Tibial nerve (tissue), 4 donors: ENCODE measurements at regions not wholly inside any gene's neighbourhood (a gene's known extent, or its start where the extent isn't known, plus 50 kb on each side); places are given as distances from the start of the nearest gene placed in this dataset.
A peak's percentile ranks its signal among the peaks of the same experiment; 100 is the strongest.

Source experiments
- DNase-seq, 2 donors: peaks; one replicate each; pipeline ENCODE4 v3.0.0-alpha.2; 2019; ENCODE audit warnings: low spot score in 2 of 2
- H3K27ac ChIP-seq, 4 donors: fragments of 200-600 bp; sonication (generic) in 3 of 4; one replicate each; pipeline ENCODE4 v1.5.1; 2017 to 2019; ENCODE audit warnings: mild to moderate bottlenecking in 1 of 4
- H3K27me3 ChIP-seq, 2 donors: fragments of 200-600 bp; sonication (generic) in 1 of 2; one replicate each; pipeline versions ENCODE4 v1.5.1 to v1.6.0; 2017 to 2019
- H3K36me3 ChIP-seq, 3 donors: fragments of 200-600 bp; sonication (generic); one replicate each; pipeline ENCODE4 v1.5.1; 2018 to 2019
- H3K4me1 ChIP-seq, 4 donors: fragments of 200-600 bp; sonication (generic) in 3 of 4; one replicate each; pipeline ENCODE4 v1.5.1; 2017 to 2019
- H3K4me3 ChIP-seq, 4 donors: fragments of 200-600 bp; sonication (generic) in 3 of 4; one replicate each; pipeline ENCODE4 v1.5.1; 2017 to 2019; ENCODE audit warnings: mild to moderate bottlenecking in 1 of 4, moderate library complexity in 1 of 4
- H3K9me3 ChIP-seq, 4 donors: fragments of 200-600 bp; sonication (generic) in 3 of 4; one replicate each; pipeline ENCODE4 v1.5.1; 2017 to 2019
- CTCF ChIP-seq, 5 experiments: fragments of 200-600 bp in 3 of 5; fragments of 450-650 bp in 2 of 5; sonication (generic) in 3 of 5; IDR thresholded peaks; one replicate each; pipeline ENCODE4 v1.5.1; 2016 to 2019; ENCODE audit warnings: antibody characterized with exemption in 5 of 5, mild to moderate bottlenecking in 3 of 5, moderate library complexity in 2 of 5
- EP300 ChIP-seq, 2 donors: sonication (generic); formaldehyde crosslinking; IDR thresholded peaks; one replicate each; pipeline ENCODE4 v1.6.1; 2017; ENCODE audit warnings: antibody characterized with exemption in 2 of 2, mild to moderate bottlenecking in 1 of 2
- POLR2A ChIP-seq, 2 donors: fragments of 450-650 bp; IDR thresholded peaks; one replicate each; pipeline ENCODE4 v1.6.1; 2017; ENCODE audit warnings: antibody characterized with exemption in 2 of 2, mild to moderate bottlenecking in 2 of 2, moderate library complexity in 2 of 2
- WGBS, 2 donors: methylation state at CpG; one replicate each; pipeline ENCODE4 v1.1.5; 2018; 5-methylcytosine and 5-hydroxymethylcytosine counted together

GRCh38 chr14:94914191-94914590 is 144.3 kb upstream of the GSC start:
- WGBS, 2 donors = 75 to 83% methylated on average over 3 of the region's 3 CpGs
- Histone ChIP-seq H3K9me3 (peaks cover 0 to 26% (median 0%) of the 10 kb centered on the region in 4 donors), H3K27ac (no peak overlapping the region), H3K4me3 (no peak overlapping the region), H3K4me1 (no peaks in the 10 kb centered on the region), H3K27me3 (no peaks in the 10 kb centered on the region), H3K36me3 (no peaks in the 10 kb centered on the region)
- no peak for DNase-seq
- no peak for TF ChIP-seq EP300 (IDR thresholded peaks at IDR 0.05)
- no peak for TF ChIP-seq POLR2A (IDR thresholded peaks at IDR 0.05)
- no peak for TF ChIP-seq CTCF (IDR thresholded peaks at IDR 0.05)

DNA sequence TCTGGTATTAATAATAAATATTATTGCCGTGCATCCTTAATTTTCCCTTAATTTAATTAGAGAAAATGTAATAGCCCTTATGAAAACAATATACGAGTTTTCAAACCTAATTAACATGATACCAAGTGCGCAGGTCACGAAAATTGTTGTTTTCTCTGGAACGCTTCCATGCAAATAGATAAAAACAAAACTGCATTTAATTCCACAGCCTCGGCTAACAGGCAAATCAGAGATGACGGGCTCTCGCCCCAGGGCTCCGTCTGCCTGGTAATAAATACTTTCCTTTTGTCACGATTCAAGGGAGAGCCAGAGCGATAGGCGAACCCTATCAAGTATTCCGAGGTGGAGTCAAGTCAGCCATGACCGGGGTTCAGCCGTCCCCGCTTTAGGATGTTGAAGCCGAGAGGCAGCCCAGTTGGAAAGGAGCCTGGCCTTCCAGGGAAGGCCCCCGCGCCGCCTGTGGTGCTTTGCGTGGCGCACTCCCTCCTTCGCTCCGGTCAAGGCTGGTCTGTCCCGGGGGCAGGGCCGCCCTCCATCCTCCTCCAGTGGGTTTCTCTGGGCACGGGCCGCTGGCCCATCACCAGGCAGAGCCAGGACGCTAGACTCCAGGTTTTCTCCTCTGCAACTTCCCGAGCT is 137.8 kb upstream of the GSC start:
- H3K4me3 ChIP-seq = peak overlapping the region; percentile 3 to 41 (median 8)
- peak overlapping the region in 2 of 4 donors; percentile 40 to 43 for H3K27ac ChIP-seq
- no peak for DNase-seq
- H3K27me3 ChIP-seq = no peaks in the 10 kb centered on the region
- no peaks in the 10 kb centered on the region for H3K36me3 ChIP-seq
- WGBS, 2 donors = 26 to 52% methylated on average over 29 to 30 of the region's 30 CpGs
- no peaks in the 10 kb centered on the region for H3K4me1 ChIP-seq
- TF ChIP-seq CTCF (IDR thresholded peaks at IDR 0.05) (no peak), POLR2A (IDR thresholded peaks at IDR 0.05) (no peak), EP300 (IDR thresholded peaks at IDR 0.05) (no peak)
- H3K9me3 ChIP-seq = peaks cover 0 to 24% (median 0%) of the 10 kb centered on the region in 4 donors

DNA sequence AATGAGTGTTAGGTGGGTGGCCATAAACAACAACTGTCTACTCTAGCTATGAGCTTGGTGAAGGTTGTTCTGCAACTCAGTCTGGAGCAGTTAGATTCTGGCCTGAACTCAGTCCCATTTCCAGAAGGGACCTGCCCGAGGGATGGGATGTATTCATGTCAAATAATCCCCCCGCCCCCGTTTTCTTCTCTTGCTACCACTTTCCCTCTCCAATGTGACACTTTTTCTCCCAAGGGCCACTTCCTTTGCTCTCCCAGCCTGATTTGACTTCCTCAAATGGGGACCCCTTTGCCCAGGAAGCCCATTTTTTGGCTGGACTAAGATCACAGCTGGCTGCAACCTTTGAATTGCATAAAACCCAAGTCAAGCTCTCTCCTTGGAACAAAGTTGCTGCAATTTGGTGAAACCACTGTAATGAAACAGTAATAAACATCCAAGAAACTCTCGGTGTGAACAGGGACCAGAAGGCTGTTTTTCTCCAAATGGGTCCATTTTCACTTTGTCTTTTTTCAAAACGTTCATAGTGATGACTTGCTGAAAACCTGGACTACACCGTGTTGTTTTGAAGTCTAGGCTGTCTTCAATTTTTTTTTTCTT is 137.2 kb upstream of the GSC start:
- Histone ChIP-seq H3K4me1 (no peaks in the 10 kb centered on the region), H3K9me3 (peaks cover 0 to 18% (median 0%) of the 10 kb centered on the region in 4 donors), H3K27ac (no peak overlapping the region), H3K27me3 (no peaks in the 10 kb centered on the region), H3K36me3 (no peaks in the 10 kb centered on the region), H3K4me3 (peak overlapping the region in 1 of 4 donors; percentile 41)
- no peak for DNase-seq
- 71 to 72% methylated on average over 6 of the region's 6 CpGs for WGBS, 2 donors
- TF ChIP-seq CTCF (IDR thresholded peaks at IDR 0.05) (no peak), EP300 (IDR thresholded peaks at IDR 0.05) (peak in 1 of 2 donors; percentile 21), POLR2A (IDR thresholded peaks at IDR 0.05) (no peak)

- no peak for TF ChIP-seq POLR2A (IDR thresholded peaks at IDR 0.05)
- TF ChIP-seq EP300 (IDR thresholded peaks at IDR 0.05) = no peak
- Histone ChIP-seq H3K9me3 (peaks cover 0 to 13% (median 0%) of the 10 kb centered on the region in 4 donors), H3K27me3 (no peaks in the 10 kb centered on the region), H3K36me3 (no peaks in the 10 kb centered on the region), H3K4me3 (no peak overlapping the region), H3K27ac (no peak overlapping the region), H3K4me1 (no peaks in the 10 kb centered on the region)
- DNase-seq = no peak
- WGBS, 2 donors = 91 to 97% methylated on average over 4 of the region's 4 CpGs
Measured at GRCh38 chr14:94906577-94906976, 136.7 kb upstream of the GSC start.

GRCh38 chr14:94904636-94905035 is 134.7 kb upstream of the GSC start:
- Histone ChIP-seq H3K27me3 (no peaks in the 10 kb centered on the region), H3K9me3 (no peaks in the 10 kb centered on the region), H3K4me1 (no peaks in the 10 kb centered on the region), H3K4me3 (no peak overlapping the region), H3K36me3 (no peaks in the 10 kb centered on the region), H3K27ac (no peak overlapping the region)
- TF ChIP-seq CTCF (IDR thresholded peaks at IDR 0.05) = no peak
- TF ChIP-seq EP300 (IDR thresholded peaks at IDR 0.05) = no peak
- no peak for TF ChIP-seq POLR2A (IDR thresholded peaks at IDR 0.05)
- no peak for DNase-seq
- 46 to 49% methylated on average over 4 of the region's 4 CpGs for WGBS, 2 donors
